Bone marrow (tissue), 2 donors: ENCODE measurements at regions not wholly inside any gene's neighbourhood (a gene's known extent, or its start where the extent isn't known, plus 50 kb on each side); places are given as distances from the start of the nearest gene placed in this dataset.
"Not testable (repeated sequence)": the region's sequence is repeated elsewhere in the genome, so short reads cannot be mapped to it uniquely, and the experiment has no call there.

Source experiments
- DNase-seq, 2 donors: peaks; one replicate each; lab custom pipeline; 2025; lab: John Stamatoyannopoulos, UW

GRCh38 chr14:71430678-71431376 is 501.4 kb upstream of the RGS6 start:
- DNase-seq = no peak

GRCh38 chr14:71432334-71433110 is 499.7 kb upstream of the RGS6 start:
- DNase-seq = no peak

DNA sequence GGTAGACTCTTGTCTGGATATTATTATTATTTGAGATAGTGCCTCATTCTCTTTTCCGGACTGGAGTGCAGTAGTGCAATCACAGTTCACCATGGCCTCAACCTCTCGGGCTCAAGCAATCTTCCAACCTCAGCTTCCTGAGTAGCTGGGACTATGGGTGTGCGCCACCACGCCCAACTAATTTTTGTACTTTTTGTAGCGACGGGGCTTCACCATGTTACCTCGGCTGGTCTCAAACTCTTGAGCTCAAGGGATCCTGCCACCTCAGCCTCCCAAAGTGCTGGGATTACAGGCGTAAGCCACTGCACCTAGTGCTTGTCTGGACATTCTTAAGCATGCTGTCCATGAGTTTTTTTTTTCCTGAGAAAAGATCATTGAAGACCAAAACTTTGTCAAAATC is 498.9 kb upstream of the RGS6 start:
- no peak for DNase-seq

GRCh38 chr14:71435641-71436040 is 496.6 kb upstream of the RGS6 start:
- not testable (repeated sequence) for DNase-seq

GRCh38 chr14:71437870-71438269 is 494.4 kb upstream of the RGS6 start:
- no peak for DNase-seq

- DNase-seq = no peak
Measured at GRCh38 chr14:71438684-71439083, 493.5 kb upstream of the RGS6 start.

DNA sequence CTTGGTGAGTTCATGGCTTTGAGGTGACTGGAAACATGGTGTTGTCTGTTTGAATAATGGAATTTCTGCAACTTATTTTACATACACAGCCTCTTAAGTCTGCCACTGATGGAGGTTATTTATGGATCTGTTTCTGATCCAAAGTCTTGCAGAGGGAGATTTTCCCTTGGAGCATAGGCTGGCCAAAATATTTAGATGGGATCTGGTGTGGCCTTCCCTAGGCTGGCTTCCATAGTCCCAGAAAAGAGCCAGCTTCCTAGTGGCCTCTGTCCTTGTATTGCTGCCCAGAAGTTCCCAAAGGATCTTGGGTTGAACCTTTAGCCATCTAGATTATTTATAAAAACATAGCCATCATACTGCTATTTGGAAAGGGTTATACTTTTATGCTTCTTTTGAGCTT is 491.1 kb upstream of the RGS6 start:
- DNase-seq = no peak

- DNase-seq = no peak
Measured at GRCh38 chr14:71444030-71444822, 488.0 kb upstream of the RGS6 start.

DNA sequence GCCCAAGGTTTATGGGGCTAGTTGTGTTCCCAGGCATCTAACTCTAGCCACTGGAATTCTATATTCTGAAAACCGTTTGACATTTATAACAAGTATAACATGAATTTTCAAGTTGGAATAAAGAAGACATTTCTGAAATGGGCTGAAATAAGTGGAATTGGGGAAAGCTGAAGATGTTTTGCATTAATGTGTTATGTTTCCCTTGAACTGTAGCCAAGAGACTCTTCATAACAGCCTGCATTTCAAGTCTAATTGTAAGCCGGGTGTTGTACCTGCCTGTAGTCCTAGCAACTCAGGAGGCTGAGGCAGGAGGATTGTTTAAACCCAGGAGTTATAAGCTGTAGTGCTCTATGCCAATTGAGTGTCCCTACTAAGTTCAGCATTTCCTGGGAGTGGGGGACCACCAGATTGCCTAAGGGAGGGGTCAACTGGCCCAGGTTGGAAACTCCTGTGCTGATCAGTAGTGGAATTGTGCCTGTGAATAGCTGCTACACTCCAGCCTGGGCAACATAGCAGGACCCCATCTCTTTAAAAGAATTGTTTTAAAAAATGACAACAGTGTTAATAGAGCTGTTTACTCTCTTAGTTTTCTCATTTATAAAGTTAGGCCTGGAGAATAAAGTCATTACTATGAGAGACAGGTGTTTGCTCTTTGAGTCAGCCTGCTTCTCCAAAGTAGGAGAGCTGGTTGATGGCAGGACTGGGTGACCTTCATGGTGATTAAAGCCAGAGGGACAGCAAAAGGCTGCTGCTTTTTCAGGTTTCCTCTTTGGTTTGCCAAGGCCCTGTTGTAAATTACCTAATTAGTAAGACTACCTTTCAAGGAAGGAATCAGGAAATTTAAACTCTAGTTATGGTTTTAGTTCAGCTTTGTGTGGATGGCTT is 483.6 kb upstream of the RGS6 start:
- DNase-seq = no peak

DNA sequence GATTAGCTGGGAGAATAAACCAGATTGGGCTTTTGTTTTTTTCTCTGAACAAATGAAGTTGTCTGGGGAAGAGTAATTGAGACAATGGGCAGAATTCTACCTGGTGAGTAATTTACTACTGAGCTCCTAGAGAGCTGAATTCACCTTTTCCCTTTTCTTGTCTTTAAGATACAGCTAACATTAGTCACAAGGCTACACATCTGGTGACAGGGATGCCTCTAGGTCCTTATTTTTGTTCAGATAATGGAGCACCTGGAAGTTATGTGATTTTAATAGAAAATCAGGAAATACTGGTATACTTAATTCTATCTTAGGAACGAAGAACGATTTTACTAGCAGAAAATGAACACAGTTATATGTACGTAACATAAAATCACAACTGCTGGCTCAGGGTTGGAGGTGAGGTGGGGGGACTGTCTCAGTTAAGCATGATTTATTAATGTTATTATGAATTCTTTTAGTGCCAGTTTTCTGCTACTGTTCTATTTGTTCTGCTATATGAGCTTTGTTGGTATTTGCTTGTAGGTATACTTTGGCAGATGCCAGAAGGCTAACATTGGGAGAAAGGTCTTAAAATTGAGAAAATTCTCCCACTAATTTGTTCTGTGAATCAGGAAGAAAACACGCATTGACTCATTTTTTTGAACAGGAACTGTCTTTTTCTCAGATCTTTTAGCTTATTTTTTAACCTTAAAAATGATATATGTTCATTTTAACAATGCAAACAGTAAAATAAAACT is 482.7 kb upstream of the RGS6 start:
- no peak for DNase-seq

- DNase-seq = no peak
Measured at GRCh38 chr14:71451501-71451900, 480.7 kb upstream of the RGS6 start.

DNA sequence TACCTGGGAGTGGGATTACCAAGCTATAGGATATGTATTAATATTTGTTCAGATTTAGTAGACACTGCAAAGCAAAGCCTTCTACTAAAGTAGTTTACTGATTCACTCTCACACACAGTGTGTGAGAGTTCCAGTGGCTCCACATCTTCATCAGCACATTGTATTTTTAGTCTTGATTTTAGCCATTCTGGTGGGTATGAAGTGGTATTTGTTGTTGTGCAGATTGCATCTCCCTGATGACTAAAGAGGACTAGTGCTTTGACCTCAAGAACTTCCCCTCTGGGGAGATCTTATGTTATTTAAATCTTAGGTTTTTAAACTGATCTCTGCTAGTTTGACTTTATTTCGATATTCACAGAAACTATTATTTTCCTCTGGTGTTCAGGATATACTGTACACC is 479.7 kb upstream of the RGS6 start:
- DNase-seq = no peak

GRCh38 chr14:71452987-71453386 is 479.2 kb upstream of the RGS6 start:
- no peak for DNase-seq

- no peak for DNase-seq
Measured at GRCh38 chr14:71454010-71454409, 478.2 kb upstream of the RGS6 start.

- DNase-seq = no peak
Measured at GRCh38 chr14:71454513-71455332, 477.5 kb upstream of the RGS6 start.

DNA sequence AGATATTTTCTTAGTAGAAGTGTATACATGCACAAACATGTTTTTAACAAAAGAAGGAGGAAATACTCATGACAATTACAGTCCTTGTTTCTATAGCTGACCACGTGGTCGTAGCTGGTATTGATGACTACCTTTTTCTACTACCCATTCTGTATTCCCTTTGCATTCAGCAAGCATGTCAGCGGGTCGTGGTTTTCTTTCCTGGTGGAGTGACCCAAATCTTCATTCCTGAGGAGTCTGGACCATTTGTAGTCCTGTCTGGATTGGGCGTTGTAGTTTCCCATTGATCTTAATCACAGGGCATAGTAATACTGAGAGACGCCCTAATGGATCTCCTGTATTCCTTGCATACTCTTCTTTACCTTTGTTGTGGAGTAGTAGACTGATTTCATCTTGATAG is 472.1 kb upstream of the RGS6 start:
- no peak for DNase-seq

DNA sequence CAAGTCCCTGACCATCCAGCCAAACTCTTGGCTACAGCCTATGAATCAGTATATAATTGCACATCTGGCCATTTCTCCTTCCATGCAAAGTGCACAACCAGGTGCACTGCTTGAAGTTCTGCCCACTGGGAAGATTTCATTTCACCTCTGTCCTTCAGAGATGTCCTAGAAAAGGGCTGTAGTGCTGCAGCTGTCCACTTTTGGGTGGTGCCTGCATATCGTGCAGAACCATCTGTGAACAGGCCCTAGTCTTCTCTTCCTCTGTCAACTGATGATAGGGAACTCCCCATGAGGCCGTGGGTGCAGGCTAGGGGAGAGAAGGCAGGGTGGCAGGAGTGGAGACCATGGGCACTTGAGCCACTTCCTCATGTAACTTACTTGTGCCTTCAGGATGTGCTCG is 470.6 kb upstream of the RGS6 start:
- not testable (repeated sequence) for DNase-seq

DNA sequence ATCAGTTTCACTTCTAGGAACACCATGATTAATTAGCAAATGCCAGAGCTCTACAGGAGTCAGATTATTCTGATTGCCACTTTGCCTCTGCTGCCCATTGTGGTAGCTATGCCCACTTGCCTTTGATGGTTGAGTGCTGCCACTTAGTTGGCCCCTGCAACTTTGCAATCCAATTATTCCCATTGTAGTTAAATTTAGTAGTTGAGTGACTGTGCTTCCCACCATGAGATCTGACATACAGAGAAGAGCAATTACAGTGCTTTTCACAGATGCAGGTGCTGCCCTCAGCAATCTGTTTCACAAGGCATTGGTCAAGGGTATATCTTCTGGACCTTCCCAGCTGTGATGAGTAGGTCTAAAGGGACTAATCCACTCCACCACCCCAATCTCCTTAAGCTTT is 468.4 kb upstream of the RGS6 start:
- no peak for DNase-seq

DNA sequence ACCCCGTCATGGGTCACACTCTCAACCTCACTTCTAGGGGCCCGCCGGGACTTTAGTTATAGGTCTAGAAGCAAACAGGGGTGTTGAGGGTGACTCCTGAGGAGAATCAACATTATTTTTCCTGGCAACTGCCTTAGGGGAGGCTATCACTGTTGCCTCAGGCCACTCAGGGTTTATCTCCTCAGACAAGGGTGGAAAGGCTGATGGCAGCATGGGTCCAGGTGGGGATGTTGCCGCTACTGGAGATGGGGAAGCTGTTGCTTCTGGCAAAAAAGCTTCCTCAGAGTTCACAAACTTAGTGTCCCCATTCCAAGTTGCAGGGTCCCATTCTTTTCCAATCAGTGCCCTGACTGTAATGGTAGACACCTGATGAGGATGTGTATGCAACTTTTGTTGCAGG is 467.4 kb upstream of the RGS6 start:
- no peak for DNase-seq

DNA sequence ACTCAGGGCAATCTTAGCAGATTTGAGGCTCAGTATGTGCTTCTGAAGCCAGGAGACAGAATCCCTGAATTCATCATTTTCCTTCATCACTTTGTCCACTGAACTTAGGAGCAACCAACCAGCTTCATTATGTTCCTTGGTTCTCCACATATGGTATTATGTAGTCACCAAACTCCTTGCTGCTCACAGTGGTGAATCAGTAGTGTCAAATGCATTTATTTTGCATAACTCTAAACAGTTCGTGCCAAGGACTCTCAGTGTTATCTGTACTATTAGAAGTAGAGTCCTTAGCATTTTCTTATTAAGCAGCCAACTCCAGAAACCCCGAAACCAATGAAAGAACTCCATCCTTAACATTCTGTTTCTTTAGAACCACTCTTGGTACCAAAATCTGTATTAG is 466.9 kb upstream of the RGS6 start:
- DNase-seq = no peak
